ENCODE measurements at regions not wholly inside any gene's neighbourhood (a gene's known extent, or its start where the extent isn't known, plus 50 kb on each side); places are given as distances from the start of the nearest gene placed in this dataset.

DNA sequence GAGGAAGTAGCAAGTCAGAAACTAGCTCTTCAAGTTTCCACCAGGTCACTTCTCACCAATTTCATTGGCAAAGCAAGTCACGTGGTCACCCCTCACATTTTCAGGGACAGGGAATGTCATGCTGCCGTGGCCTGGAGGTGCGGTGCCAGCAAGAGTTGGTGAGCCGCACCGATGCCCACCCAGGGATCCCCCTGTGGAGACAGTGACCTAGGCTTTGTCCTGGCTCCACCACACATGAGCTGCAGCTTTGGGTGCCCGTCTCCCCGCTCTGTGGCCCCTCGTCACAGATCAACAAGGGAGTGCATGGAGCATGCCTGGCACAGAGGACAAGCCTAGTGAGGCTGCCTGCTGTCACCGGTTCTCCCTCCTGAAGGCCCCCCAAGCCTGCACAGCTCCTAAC lies 226.7 kb upstream of the PPP2R2D start:
- DNase-seq (ENCODE audit: low spot score), result no peak

DNA sequence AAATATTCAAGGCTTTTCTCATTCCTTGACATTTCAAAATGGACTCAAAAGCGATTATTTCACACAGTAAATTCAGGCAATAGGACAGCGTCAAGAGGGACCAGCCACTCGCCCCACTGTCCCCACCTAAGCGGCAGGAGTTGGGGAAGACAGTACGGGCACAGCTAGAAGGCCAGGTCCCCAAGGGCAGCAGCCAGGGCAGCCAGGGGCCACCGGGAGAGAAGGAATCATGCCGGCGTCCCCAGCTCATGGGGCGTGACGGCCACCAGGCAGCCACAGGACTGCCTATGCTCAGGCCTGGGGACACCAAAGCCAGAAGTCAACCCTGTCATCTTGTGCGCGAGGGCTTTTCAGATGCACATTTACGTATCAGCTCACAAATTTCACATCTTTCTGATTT lies 225.7 kb upstream of the PPP2R2D start:
- DNase-seq (ENCODE audit: low spot score), result no peak

DNA sequence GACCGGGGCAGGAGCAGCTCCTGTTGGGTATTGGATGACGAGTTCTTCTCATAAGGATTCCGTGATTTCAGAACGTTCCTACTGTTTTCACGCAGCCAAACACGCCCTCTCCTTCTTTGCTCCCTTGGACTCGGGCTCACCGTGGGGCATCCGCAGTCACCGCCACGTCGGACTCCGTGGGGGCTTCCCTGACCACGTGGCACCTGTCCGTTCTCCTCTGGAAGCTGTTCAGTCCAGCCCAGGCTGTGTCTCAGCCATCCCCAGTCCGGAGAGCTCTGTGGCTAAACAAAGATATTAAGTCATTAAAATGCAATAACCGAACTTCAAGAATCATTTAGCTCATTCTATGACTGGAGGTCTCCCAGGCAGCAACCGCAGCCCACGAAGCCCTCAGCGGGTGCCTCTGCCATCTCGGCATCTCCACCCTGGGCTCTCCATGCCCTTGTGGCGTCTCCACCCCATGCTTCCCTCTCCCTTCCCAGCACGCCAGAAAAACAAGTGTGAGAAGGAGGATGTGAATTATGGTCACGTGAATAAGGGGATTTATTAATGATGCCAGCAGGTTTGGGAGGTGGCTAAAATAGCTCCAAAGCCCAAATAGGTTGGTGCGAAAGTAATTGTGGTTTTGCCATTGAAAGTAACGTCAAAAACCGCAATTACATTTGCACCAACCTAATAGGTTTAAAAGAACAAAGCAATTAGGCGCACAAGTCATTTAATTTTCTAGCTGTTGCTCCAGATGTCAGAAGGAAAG lies 224.6 kb upstream of the PPP2R2D start:
- no peak for DNase-seq (ENCODE audit: low spot score)

DNA sequence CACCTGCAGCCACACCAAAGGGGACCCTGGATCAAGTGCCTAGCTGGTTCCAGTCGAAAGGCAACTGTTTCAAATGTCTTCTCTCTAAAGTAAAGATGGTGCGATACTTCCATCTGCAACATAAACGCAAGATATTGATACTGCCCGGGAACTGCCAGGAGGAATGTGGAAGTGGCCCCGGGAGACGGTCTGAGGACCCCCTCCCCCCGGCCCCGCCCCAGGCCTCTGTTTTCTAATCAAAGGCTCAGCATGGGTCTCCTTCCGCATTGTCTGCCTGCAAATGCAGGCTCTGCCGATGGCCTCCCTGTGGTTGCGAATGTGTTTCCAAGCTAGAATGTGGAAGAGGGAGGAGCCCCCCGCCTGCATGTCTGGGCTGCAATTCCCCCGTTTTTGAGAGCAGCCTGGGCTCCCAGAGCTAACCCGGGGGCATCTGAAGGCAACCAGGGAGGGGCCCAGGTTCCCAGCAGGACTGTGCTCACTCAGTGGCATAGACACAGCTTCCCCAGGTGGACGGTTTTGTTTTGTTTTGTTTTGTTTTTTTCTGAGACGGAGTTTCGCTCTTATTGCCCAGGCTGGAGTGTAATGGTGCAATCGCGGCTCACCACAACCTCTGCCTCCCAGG lies 223.9 kb upstream of the PPP2R2D start:
- no peak for DNase-seq (ENCODE audit: low spot score)

DNA sequence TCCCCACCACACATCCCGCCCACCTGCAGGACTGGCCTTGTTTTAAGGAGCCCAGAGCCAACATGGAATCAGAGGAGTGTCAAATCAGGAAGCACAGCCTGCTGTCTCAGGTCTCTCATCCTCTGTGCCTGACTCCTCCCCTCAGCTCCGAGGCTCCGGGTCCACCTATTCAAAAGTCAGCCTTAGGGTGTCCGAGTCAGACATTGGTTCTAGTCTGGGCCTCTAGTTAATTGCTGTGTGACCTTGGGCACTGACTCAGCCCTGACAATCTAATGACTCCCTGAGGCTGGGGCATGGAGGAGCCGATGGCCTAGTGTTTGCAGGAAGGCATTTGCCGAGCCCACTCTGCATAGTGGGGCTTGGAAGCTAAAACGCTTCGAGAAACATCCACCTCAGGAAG lies 223.1 kb upstream of the PPP2R2D start:
- peak; percentile 21 for DNase-seq (ENCODE audit: low spot score)

DNA sequence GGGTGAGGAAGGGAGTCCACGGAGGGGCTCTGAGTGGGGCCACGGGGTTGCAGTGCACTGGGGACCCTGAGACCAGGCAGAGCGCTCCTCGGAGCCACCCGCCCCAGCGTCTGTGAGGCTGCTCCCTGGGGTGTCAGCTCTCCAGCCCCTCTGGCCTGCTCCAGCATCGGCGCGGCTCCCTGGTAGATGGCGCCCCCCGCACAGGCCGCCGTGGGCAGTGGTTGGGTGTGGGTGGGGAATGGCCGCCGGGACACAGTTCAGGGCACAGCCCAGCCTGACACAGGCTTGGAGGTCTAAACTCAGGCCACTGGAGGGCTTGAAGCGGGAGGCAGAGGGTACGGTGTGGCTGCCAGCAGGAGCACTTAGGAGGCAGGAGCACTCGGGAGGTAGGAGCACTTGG lies 222.6 kb upstream of the PPP2R2D start:
- DNase-seq (ENCODE audit: low spot score), result no peak

DNA sequence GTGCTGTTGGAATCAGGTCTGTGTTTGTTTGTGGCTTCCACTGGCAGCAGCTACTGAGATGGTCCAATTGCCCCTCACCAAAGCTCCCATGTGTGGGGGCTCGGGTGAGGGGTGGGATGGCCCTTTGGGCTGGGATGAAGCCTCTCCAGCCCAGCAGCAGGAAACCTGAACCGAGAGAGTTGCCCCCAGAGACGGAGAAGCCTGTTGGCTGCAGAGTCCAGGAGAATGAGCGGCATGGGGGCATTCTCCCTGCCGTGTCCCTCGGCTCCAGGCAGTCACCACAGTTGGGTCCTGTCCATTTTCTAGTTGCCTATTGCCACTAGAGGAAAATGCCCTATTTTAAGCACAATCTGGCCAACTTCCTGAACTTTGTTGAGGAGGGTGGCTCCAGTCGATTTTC lies 222.2 kb upstream of the PPP2R2D start:
- DNase-seq (ENCODE audit: low spot score), result no peak

DNA sequence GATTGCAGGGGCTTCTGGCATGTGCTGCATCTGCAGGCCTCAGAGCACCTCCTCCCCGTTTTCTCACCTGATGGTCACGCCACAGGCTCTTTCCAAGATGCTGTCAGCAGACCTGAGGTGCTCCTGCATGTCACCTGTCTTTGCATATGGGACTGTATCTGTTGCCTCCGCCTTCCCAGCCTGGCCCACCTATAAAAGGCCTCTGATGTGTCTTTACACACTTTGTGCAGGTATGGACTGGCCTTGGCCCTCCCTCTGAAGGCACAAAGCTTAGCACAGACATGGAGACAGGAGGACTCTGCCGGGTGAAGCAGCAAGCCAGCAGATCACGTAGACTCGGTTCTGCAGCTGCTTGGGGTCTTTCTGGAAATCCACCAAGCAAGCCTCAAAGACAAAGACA lies 220.9 kb upstream of the PPP2R2D start:
- no peak for DNase-seq (ENCODE audit: low spot score)

DNA sequence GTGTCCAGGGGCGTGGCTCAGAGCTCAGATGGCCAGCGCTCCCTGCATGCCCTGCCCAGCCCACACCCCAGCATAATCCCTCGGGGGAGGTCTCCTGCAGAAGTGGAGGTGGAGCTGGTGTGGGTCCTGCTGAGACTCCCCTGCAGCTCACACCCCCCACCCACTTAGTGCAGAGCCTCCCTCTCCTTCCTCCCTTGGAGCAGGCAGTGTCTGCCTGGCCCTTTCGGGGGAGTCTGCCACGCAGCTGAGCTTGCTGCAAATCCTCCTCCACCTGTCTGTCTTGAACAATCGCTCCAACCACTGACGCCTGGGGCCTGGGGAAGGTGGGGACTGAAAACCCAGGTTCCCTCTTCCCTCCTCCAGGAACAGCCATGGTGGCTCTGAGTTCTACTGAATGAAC lies 219.7 kb upstream of the PPP2R2D start:
- DNase-seq (ENCODE audit: low spot score), result no peak

DNA sequence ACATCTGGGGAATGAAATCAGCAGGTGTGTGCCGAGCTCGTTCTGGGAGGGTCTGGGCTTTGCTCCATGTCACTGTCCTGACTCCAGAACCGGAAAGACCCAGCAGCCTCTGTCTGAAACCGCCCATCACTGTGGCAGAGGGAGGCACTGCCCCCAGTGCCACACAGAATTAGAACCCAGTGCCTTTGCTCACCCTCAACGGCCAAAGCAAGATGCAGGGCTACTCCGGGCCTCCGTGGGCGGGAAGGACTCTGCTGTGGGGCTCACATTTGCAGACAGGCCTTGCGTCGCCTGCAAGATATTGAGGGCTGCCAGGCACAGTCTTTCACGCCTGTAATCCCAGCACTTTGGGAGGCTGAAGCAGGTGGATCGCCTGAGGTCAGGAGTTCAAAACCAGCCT lies 219.2 kb upstream of the PPP2R2D start:
- no peak for DNase-seq (ENCODE audit: low spot score)

DNA sequence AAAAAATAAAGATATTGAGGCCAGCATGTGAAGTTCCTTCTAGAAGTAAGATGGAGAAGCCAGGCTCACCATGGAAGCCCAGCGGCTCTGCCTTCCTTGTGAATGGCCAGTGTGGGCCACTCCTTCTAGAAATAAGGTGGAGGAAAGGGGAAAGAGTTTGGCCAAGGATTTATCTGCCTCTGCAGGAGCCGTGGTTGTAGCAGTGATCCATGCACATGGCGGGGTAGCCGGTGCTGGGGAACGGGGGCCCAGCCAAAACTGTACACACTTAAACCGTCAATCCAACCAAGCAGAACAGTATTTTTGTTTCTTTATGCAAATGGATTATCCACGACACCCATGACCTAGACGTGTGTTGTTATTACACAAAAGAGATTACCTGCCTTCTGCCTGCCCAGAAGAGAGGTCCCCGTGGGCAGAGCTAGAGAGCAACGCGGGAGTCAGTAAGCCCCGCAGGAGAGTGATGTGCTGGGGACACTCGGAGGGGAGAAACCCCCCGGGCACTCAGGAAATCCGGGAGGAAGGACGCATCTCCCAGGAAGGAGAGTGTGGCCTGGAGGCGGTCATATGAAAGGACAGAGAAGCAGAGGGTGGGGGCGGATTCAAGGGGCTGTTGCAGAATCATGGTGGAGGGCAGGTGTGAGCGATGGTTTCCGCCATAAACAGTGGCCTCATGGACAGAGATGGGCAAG lies 218.4 kb upstream of the PPP2R2D start:
- no peak for DNase-seq (ENCODE audit: low spot score)

DNA sequence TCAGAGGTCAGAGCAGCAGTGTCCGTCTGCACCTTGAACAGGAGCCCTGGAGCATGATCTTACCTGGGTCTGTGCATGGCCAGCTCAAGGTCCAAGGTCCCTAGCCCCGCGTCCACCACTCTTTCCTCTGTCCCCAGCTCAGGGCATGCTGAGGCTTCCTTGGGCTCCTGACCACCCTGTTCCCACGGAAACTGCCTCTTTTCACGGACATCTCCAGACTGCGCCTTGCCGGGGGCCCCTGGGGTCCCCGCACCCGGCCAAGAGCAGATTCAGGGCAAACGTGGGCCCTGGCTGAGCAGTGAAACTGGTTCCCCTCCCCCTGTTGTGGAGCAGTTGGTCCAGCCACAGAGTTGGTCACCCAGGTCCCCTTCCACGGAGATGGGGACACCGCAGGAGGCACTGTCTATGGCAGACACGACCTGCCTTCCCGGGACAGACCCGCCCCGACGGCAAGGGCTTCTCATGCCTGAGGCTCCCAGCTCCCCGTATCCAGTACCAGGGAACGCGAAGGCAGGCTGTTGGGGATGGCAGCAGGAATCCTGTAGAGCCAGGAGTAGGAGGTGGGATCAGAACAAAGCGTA lies 217.4 kb upstream of the PPP2R2D start:
- no peak for DNase-seq (ENCODE audit: low spot score)

DNA sequence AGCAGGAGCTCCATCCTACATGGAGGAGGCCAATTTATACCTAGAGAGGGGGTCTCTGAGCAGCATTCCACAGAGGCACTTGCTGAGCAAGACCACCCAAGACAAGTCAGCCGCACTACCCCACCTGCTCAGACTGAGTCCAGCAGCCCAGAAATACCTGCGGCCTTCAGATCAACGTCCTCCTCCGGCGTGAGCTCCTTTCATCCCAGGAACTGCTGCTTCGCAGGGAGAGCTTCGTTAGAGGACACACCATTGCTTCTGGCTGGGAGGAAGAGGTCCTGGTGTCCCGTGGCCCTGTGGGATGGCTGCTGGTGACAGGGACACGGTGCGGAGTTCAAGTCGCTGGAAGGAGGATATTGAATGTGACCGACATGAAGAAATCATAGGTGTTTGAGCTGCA lies 216.9 kb upstream of the PPP2R2D start:
- no peak for DNase-seq (ENCODE audit: low spot score)

DNA sequence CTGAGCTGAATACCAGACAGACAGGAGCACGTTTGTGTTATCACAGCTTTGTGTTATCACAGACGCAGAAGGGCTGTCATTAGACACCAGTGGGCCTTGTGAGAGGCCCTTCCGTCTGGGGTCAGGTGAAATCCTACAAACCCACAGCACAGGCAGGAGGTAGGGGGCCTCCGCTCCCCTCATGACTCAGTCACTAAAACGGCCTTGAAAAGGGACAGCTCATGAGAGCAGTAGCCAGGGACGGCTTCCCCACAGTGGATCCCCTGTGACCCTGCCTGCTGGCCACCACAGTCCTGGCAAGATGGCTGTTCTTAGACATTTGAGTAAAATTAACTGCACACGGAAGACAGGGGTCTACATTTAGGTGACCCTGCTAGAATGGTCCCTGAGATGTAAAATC lies 215.8 kb upstream of the PPP2R2D start:
- DNase-seq (ENCODE audit: low spot score), result no peak

DNA sequence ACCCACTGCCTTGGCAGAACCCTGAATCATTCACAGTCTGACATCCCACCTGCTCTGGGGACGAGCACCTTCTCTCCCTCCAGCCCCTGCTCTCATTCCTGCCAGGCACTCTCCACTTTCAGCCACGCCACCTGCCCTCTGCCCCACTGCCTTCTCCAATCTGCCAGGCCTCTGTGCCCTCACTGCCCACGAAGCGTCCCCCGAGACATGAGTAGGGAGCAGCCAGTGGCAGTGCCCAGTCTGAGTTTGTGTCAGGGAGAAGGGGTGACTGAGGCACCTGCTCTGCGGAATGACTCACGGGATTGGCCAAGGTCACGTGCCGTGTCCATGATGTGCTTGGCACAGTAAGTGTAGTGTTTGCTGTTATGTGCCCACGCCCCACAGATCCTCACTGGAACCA lies 215.2 kb upstream of the PPP2R2D start:
- DNase-seq (ENCODE audit: low spot score), result no peak

DNA sequence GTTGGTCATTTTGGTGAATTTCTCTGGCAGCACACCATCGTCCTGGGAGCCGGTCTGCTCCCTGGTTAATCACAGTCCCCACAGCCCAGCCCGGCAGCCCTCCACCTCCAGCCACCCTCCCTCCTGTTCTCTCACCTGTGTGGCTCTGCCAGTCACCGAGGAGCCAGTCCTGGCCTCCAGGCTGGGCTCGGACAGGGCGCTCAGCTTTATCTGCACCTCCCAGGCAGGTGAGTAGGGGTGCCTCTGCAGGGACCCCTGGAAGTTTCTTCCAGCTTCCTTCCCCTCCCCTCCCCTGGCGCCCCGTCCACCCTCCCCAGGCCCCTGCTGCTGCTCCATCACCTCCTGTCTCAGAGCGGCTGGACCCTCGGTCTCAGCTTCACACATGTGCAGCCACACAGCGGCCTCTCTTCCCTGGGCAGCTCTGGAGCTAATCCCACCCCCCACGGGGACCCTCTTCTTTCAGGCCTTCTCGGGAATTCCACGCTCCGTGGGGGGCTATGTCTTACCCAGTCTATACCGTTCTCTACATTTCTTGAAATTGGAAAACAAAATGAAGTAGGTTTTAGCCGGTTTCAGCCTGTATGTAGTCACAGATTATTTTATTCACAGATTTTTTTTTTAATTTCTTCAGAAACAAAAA lies 213.9 kb upstream of the PPP2R2D start:
- no peak for DNase-seq (ENCODE audit: low spot score)

DNA sequence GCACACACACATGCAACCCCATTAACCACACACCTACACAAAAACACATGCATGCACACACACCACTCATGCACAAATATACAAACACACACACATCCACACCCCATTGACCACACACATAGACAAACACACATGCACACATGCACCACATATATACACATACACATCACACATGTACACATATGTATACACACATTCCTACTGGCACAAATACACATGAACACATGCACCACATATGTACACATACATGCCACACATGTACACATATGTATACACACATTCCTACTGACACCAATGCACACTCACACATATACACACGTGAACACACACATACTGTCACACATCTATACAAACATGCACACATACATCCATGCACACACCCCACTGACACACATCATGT lies 212.5 kb upstream of the PPP2R2D start:
- DNase-seq (ENCODE audit: low spot score), result no peak

DNA sequence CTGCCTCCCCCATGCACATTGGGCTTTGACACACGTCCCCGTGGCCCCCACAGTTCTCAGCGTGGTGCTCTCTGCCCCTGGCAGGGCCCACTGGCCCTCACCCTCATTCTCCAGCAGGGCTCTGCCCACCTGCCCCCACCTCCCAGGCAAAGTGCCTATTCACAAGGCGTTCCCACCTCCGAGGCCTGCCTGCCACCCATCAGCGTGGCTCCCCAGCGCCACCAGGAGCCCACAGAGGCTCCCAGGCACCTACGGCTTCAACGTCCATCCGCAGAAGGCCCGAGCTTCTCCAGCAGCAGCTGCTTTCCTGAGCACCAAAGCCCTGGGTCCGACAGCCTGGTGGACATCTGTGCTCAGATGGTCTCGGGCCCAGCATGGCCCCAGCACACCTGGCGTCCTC lies 211.8 kb upstream of the PPP2R2D start:
- DNase-seq (ENCODE audit: low spot score), result no peak

DNA sequence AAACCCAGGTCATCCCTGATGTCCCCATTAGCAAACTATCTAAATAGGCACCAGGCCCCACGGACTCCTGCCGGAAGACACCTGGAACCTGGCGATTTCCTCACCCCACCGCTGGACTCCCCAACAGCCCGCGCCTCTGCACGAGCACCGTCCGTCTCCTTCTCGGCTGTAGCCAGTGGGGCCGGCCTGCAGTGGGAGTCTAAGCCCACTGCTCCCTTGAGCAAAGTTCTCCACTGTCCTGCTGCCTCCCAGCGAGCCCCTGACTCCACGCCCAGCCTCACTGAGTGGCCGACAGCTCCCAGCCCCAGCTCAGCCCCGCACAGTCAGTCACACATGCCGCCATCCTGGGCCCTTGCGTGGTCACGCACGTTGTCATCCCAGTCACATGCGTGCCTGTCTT lies 211.3 kb upstream of the PPP2R2D start:
- no peak for DNase-seq (ENCODE audit: low spot score)

DNA sequence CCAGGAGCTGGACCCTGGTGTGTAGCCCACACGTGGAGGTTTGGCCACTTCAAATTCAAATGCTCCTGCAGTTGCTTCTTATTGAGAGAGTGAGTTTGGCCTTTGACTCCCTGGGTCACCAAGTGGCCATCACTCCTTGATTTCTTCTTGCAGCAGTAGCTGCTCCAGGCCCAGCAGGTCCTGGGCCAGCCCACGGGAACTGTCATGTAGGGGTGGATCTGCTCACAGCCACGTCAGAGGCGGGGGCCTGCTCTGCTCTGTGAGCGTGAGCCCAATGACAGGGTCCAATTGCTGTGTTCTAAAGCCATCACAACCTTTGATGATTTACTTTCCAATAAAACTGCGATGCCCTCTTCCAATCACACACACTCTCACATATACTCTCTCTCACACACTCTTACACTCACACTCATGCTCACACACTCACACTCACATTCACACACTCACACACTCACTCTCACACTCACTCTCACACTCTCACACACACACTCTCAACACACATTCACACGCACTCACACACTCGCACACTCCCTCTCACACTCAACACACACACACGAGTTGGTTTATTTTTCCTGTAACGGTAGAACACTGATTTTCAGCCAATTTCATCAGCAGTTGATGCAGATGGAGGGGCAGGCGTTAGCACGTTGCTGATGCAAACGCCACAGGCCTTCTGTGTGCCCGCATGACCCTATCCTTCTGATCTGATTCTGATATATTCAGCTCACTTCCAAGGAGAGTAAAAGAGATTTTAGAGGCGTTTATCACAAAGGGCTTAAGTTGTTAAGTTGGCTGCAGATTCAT lies 210.7 kb upstream of the PPP2R2D start:
- DNase-seq (ENCODE audit: low spot score), result no peak

DNA sequence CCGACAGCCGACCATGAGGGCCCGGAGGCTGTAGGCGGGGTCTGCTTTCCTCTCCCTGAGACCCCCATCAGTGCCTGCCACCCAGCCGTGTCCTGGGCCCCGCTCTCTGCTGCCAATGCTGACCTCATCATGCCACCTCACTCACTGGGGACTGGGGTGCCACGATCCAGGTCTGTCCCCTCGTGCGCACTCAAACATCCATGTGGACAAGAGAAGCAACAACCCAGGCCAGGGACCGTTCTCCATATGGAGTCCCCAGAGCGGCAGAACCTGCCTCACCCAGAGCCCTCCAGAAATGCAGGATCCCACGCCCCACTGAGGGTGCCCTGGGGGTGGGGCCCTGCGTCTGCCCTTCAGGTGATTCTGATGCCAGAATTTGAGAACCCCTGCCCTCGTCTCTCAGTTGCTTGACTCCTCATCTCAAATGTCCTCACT lies 210.0 kb upstream of the PPP2R2D start:
- DNase-seq (ENCODE audit: low spot score), result no peak

All from kidney tubule cell (primary cell).